ENCODE measurements at regions not wholly inside any gene's neighbourhood (a gene's known extent, or its start where the extent isn't known, plus 50 kb on each side); places are given as distances from the start of the nearest gene placed in this dataset.

DNA sequence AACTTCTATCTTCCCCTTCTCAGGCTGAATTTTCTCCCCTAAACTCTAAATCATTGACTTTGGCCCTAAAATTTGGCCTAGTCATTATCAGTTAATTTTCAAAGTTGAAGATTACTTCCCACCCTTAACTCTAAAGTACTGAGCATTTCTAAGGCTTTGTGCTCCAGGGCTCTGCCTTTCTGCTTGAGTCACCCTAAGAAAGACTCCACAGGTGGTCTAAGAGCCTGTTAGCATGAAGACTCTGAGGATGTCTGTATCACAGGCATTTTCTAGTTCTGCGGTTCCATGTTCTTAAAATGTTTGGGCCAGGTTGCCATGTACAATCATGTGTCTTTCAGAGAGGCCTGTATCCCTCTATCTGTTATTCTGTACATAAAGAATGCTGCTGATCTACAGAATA is 808.1 kb upstream of the MANEA start:
- CTCF ChIA-PET = no interaction called here
- H3K9me1 ChIP-seq (replicated peaks; ENCODE audit: control insufficient read depth, extremely low read depth, insufficient read depth, low read length) = no peaks in the 10 kb centered on the region
- intact Hi-C loops (cut with micrococcal nuclease) (no loop called here), dilution Hi-C loops (cut with MboI; ENCODE audit: extremely low pct_ligation_motif_present, low sequenced_read_pairs) (no loop called here)
- no peaks in the 10 kb centered on the region for H3K27me3 ChIP-seq (ENCODE audit: control insufficient read depth in 2 of 2, insufficient read depth in 2 of 2, low read length in 2 of 2)
- TF ChIP-seq POLR2A (IDR thresholded peaks at IDR 0.05; ENCODE audit: low read depth, low read length) = no peak
- TF ChIP-seq FOS (IDR thresholded peaks at IDR 0.05; ENCODE audit: borderline replicate concordance, insufficient read depth, low read length) = no peak
- TF ChIP-seq EZH2 (IDR thresholded peaks at IDR 0.05; ENCODE audit: borderline replicate concordance, low read depth, low read length, severe bottlenecking) = no peak
- TF ChIP-seq, protein P1, sequence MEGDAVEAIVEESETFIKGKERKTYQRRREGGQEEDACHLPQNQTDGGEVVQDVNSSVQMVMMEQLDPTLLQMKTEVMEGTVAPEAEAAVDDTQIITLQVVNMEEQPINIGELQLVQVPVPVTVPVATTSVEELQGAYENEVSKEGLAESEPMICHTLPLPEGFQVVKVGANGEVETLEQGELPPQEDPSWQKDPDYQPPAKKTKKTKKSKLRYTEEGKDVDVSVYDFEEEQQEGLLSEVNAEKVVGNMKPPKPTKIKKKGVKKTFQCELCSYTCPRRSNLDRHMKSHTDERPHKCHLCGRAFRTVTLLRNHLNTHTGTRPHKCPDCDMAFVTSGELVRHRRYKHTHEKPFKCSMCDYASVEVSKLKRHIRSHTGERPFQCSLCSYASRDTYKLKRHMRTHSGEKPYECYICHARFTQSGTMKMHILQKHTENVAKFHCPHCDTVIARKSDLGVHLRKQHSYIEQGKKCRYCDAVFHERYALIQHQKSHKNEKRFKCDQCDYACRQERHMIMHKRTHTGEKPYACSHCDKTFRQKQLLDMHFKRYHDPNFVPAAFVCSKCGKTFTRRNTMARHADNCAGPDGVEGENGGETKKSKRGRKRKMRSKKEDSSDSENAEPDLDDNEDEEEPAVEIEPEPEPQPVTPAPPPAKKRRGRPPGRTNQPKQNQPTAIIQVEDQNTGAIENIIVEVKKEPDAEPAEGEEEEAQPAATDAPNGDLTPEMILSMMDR (IDR thresholded peaks at IDR 0.05; ENCODE audit: extremely low read depth in 1 of 2, insufficient read depth in 1 of 2, low read depth in 1 of 2, low read length in 2 of 2) = no peak
- no peak for TF ChIP-seq POLR2AphosphoS5 (IDR thresholded peaks at IDR 0.05; ENCODE audit: insufficient read depth, low read depth, low read length)
- no peak for TF ChIP-seq GATA2 (IDR thresholded peaks at IDR 0.05; ENCODE audit: insufficient read depth, insufficient read length, low read depth, low read length)
- TF ChIP-seq JUN (IDR thresholded peaks at IDR 0.05; ENCODE audit: borderline replicate concordance, insufficient read depth, insufficient read length, low read depth) = no peak
- TF ChIP-seq, protein P2, sequence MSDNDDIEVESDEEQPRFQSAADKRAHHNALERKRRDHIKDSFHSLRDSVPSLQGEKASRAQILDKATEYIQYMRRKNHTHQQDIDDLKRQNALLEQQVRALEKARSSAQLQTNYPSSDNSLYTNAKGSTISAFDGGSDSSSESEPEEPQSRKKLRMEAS (IDR thresholded peaks at IDR 0.05; ENCODE audit: insufficient read depth, insufficient read length) = no peak
- TF ChIP-seq MYC (IDR thresholded peaks at IDR 0.05; ENCODE audit: low read depth, low read length) = no peak
- no peak overlapping the region for H3K4me2 ChIP-seq (ENCODE audit: insufficient read depth, low read length)
- no peak for DNase-seq (ENCODE audit: low read depth, low spot score)
- BruUV-seq (replicated peaks) = no TSS peak
- H3K9me3 ChIP-seq (replicated peaks; ENCODE audit: control insufficient read depth, insufficient read depth, low read length) = no peaks in the 10 kb centered on the region
- H3K9ac ChIP-seq (replicated peaks; ENCODE audit: extremely low read depth, insufficient read depth, low read length) = no peak overlapping the region
- no peaks in the 10 kb centered on the region for H3K36me3 ChIP-seq (ENCODE audit: control insufficient read depth in 2 of 2, extremely low read depth in 1 of 2, insufficient read depth in 2 of 2, low read length in 2 of 2)
- no peaks in the 10 kb centered on the region for H3K79me2 ChIP-seq (ENCODE audit: control insufficient read depth, insufficient read depth, low read length)
- no peak for FAIRE-seq
- H2AFZ ChIP-seq (ENCODE audit: low read depth, low read length) = no peak overlapping the region
- no peak overlapping the region for H3K27ac ChIP-seq (ENCODE audit: insufficient read depth, low read depth, low read length)
- H3K4me1 ChIP-seq (ENCODE audit: control insufficient read depth, extremely low read depth, insufficient read depth, low read length) = no peaks in the 10 kb centered on the region
- POLR2A ChIA-PET = no interaction called here
- no peak overlapping the region for H3K4me3 ChIP-seq (replicated peaks in 1 of 3; ENCODE audit: insufficient read depth in 1 of 3, low read depth in 1 of 3, low read length in 3 of 3)
- H4K20me1 ChIP-seq (replicated peaks; ENCODE audit: control insufficient read depth, extremely low read depth, insufficient read depth, low read length) = no peaks in the 10 kb centered on the region
